ENCODE measurements at regions not wholly inside any gene's neighbourhood (a gene's known extent, or its start where the extent isn't known, plus 50 kb on each side); places are given as distances from the start of the nearest gene placed in this dataset.

GRCh38 chr3:30313840-30314239 lies 292.6 kb upstream of the TGFBR2 start:
- no peak for DNase-seq (ENCODE audit: extremely low spot score)
- ChIA-PET POLR2A (no interaction called here), CTCF (no interaction called here)
- no peak for TF ChIP-seq SP1 (IDR thresholded peaks at IDR 0.05)
- no peak for TF ChIP-seq HDGF (IDR thresholded peaks at IDR 0.05; ENCODE audit: borderline replicate concordance)
- TF ChIP-seq ZNF384 (IDR thresholded peaks at IDR 0.05): no peak
- TF ChIP-seq CTBP1 (IDR thresholded peaks at IDR 0.05; ENCODE audit: borderline replicate concordance): no peak
- TF ChIP-seq ELF4 (IDR thresholded peaks at IDR 0.05): no peak

GRCh38 chr3:30314757-30315325 lies 291.6 kb upstream of the TGFBR2 start:
- ChIA-PET CTCF (no interaction called here), POLR2A (no interaction called here)
- TF ChIP-seq SUZ12 (IDR thresholded peaks at IDR 0.05) (no peak), FOXM1 (IDR thresholded peaks at IDR 0.05; ENCODE audit: borderline replicate concordance) (no peak), FOXA1 (IDR thresholded peaks at IDR 0.05) (no peak), ELF4 (IDR thresholded peaks at IDR 0.05) (no peak), CTBP1 (IDR thresholded peaks at IDR 0.05; ENCODE audit: borderline replicate concordance) (no peak), LEF1 (IDR thresholded peaks at IDR 0.05; ENCODE audit: borderline replicate concordance) (no peak)
- DNase-seq (ENCODE audit: extremely low spot score): no peak

- no peak for DNase-seq (ENCODE audit: extremely low spot score)
- CTCF ChIA-PET: no interaction called here
- POLR2A ChIA-PET: no interaction called here
- no peak for TF ChIP-seq BHLHE40 (IDR thresholded peaks at IDR 0.05; ENCODE audit: borderline replicate concordance)
- no peak for TF ChIP-seq FOXK2 (IDR thresholded peaks at IDR 0.05)
- no peak for TF ChIP-seq FOXM1 (IDR thresholded peaks at IDR 0.05; ENCODE audit: borderline replicate concordance)
- no peak for TF ChIP-seq NFRKB (IDR thresholded peaks at IDR 0.05)
- no peak for TF ChIP-seq SP1 (IDR thresholded peaks at IDR 0.05)
- no peak for TF ChIP-seq HDGF (IDR thresholded peaks at IDR 0.05; ENCODE audit: borderline replicate concordance)
- TF ChIP-seq FOXA1 (IDR thresholded peaks at IDR 0.05): no peak
- TF ChIP-seq ARNT (IDR thresholded peaks at IDR 0.05): no peak
- no peak for TF ChIP-seq PKNOX1 (IDR thresholded peaks at IDR 0.05)
Measured at GRCh38 chr3:30315447-30315846, 291.0 kb upstream of the TGFBR2 start.

- CTCF ChIA-PET: no interaction called here
- DNase-seq (ENCODE audit: extremely low spot score): no peak
- POLR2A ChIA-PET: no interaction called here
- no peak for TF ChIP-seq SP1 (IDR thresholded peaks at IDR 0.05)
- TF ChIP-seq SUZ12 (IDR thresholded peaks at IDR 0.05): no peak
- no peak for TF ChIP-seq TARDBP (IDR thresholded peaks at IDR 0.05)
- TF ChIP-seq NFRKB (IDR thresholded peaks at IDR 0.05): no peak
- TF ChIP-seq FOXK2 (IDR thresholded peaks at IDR 0.05): no peak
Measured at GRCh38 chr3:30317561-30317960, 288.8 kb upstream of the TGFBR2 start.

GRCh38 chr3:30318110-30318509 lies 288.3 kb upstream of the TGFBR2 start:
- TF ChIP-seq PKNOX1 (IDR thresholded peaks at IDR 0.05): no peak
- no peak for TF ChIP-seq SUZ12 (IDR thresholded peaks at IDR 0.05)
- TF ChIP-seq TARDBP (IDR thresholded peaks at IDR 0.05): no peak
- no peak for TF ChIP-seq ZNF384 (IDR thresholded peaks at IDR 0.05)
- no peak for TF ChIP-seq HDGF (IDR thresholded peaks at IDR 0.05; ENCODE audit: borderline replicate concordance)
- no peak for TF ChIP-seq NFRKB (IDR thresholded peaks at IDR 0.05)
- no peak for TF ChIP-seq BHLHE40 (IDR thresholded peaks at IDR 0.05; ENCODE audit: borderline replicate concordance)
- TF ChIP-seq CTBP1 (IDR thresholded peaks at IDR 0.05; ENCODE audit: borderline replicate concordance): no peak
- TF ChIP-seq LEF1 (IDR thresholded peaks at IDR 0.05; ENCODE audit: borderline replicate concordance): no peak
- TF ChIP-seq ELF4 (IDR thresholded peaks at IDR 0.05): no peak
- TF ChIP-seq FOXK2 (IDR thresholded peaks at IDR 0.05): no peak
- no peak for TF ChIP-seq L3MBTL2 (conservative IDR thresholded peaks at IDR 0.05)
- TF ChIP-seq SP1 (IDR thresholded peaks at IDR 0.05): no peak
- no peak for TF ChIP-seq FOXM1 (IDR thresholded peaks at IDR 0.05; ENCODE audit: borderline replicate concordance)
- no peak for TF ChIP-seq ARNT (IDR thresholded peaks at IDR 0.05)
- no peak for TF ChIP-seq FOXA1 (IDR thresholded peaks at IDR 0.05)
- DNase-seq (ENCODE audit: extremely low spot score): no peak
- ChIA-PET POLR2A (no interaction called here), CTCF (no interaction called here)

GRCh38 chr3:30319713-30320112 lies 286.7 kb upstream of the TGFBR2 start:
- POLR2A ChIA-PET: no interaction called here
- DNase-seq (ENCODE audit: extremely low spot score): peak; percentile 44
- TF ChIP-seq PKNOX1 (IDR thresholded peaks at IDR 0.05) (no peak), FOXA1 (IDR thresholded peaks at IDR 0.05) (no peak)
- CTCF ChIA-PET: no interaction called here

GRCh38 chr3:30320392-30320791 lies 286.0 kb upstream of the TGFBR2 start:
- no peak for TF ChIP-seq FOXM1 (IDR thresholded peaks at IDR 0.05; ENCODE audit: borderline replicate concordance)
- no peak for TF ChIP-seq CTBP1 (IDR thresholded peaks at IDR 0.05; ENCODE audit: borderline replicate concordance)
- TF ChIP-seq PKNOX1 (IDR thresholded peaks at IDR 0.05): no peak
- no peak for TF ChIP-seq ZNF384 (IDR thresholded peaks at IDR 0.05)
- no peak for TF ChIP-seq ELF4 (IDR thresholded peaks at IDR 0.05)
- TF ChIP-seq NFRKB (IDR thresholded peaks at IDR 0.05): no peak
- TF ChIP-seq FOXK2 (IDR thresholded peaks at IDR 0.05): no peak
- TF ChIP-seq SP1 (IDR thresholded peaks at IDR 0.05): no peak
- TF ChIP-seq FOXA1 (IDR thresholded peaks at IDR 0.05): no peak
- TF ChIP-seq BHLHE40 (IDR thresholded peaks at IDR 0.05; ENCODE audit: borderline replicate concordance): no peak
- no peak for TF ChIP-seq TARDBP (IDR thresholded peaks at IDR 0.05)
- TF ChIP-seq SUZ12 (IDR thresholded peaks at IDR 0.05): no peak
- TF ChIP-seq HDGF (IDR thresholded peaks at IDR 0.05; ENCODE audit: borderline replicate concordance): no peak
- DNase-seq (ENCODE audit: extremely low spot score): no peak
- POLR2A ChIA-PET: no interaction called here
- CTCF ChIA-PET: no interaction called here

Measured in HEK293T (cell line).